ENCODE measurements at regions not wholly inside any gene's neighbourhood (a gene's known extent, or its start where the extent isn't known, plus 50 kb on each side); places are given as distances from the start of the nearest gene placed in this dataset.

DNA sequence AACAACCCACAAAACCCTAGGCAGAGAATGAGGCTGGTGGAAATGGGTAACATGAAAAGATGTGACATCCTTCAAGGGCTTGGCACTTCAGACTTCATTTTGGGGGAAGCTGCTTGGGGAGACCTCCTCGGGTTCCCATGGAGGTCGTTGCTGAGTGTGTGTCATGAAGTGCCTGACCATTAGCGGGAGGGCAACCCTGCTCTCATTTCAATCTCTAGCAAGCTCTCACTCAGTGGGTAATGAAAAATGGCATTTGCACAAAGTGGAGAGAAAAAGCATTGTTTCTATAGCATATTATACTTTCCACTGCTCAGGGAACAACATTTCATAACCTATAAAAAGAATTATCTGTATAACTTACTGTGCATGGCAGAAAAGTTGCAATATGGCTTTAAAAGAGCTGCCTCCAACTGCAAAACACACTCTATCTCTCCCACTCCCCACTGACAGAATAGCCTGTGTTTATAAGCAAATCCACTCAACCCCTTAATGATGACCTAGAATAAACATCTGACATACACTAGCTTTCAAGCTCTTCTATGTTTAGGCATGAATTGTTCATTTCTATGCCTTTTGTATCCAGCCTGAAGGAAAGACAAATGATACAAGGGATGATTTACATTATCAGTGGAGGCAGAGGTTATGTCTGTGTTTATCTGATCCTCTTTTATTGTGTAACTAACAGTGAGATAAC, 357.2 kb downstream of the ZSWIM6 start:
- CTCF ChIA-PET, result no interaction called here
- intact Hi-C loops (cut with micrococcal nuclease), result no loop called here

More for the DNA sequence above, 357.2 kb downstream of the ZSWIM6 start:
- dilution Hi-C loops (cut with MboI; ENCODE audit: extremely low pct_ligation_motif_present, low sequenced_read_pairs), result no loop called here
- Histone ChIP-seq H3K4me3 (replicated peaks in 1 of 3; ENCODE audit: insufficient read depth in 1 of 3, low read depth in 1 of 3, low read length in 3 of 3) (no peak overlapping the region), H3K27ac (ENCODE audit: insufficient read depth, low read depth, low read length) (no peak overlapping the region), H3K9me1 (replicated peaks; ENCODE audit: control insufficient read depth, extremely low read depth, insufficient read depth, low read length) (no peaks in the 10 kb centered on the region), H3K79me2 (ENCODE audit: control insufficient read depth, insufficient read depth, low read length) (no peaks in the 10 kb centered on the region), H4K20me1 (replicated peaks; ENCODE audit: control insufficient read depth, extremely low read depth, insufficient read depth, low read length) (no peaks in the 10 kb centered on the region), H3K9ac (replicated peaks; ENCODE audit: extremely low read depth, insufficient read depth, low read length) (no peak overlapping the region), H3K9me3 (replicated peaks; ENCODE audit: control insufficient read depth, insufficient read depth, low read length) (no peaks in the 10 kb centered on the region), H2AFZ (ENCODE audit: low read depth, low read length) (no peak overlapping the region), H3K27me3 (ENCODE audit: control insufficient read depth in 2 of 2, insufficient read depth in 2 of 2, low read length in 2 of 2) (peaks cover 13 to 19% of the 10 kb centered on the region in 2 experiments), H3K4me1 (ENCODE audit: control insufficient read depth, extremely low read depth, insufficient read depth, low read length) (no peaks in the 10 kb centered on the region), H3K36me3 (ENCODE audit: control insufficient read depth in 2 of 2, extremely low read depth in 1 of 2, insufficient read depth in 2 of 2, low read length in 2 of 2) (no peaks in the 10 kb centered on the region), H3K4me2 (ENCODE audit: insufficient read depth, low read length) (no peak overlapping the region)
- TF ChIP-seq FOS (IDR thresholded peaks at IDR 0.05; ENCODE audit: borderline replicate concordance, insufficient read depth, low read length), result no peak
- TF ChIP-seq, protein P1, sequence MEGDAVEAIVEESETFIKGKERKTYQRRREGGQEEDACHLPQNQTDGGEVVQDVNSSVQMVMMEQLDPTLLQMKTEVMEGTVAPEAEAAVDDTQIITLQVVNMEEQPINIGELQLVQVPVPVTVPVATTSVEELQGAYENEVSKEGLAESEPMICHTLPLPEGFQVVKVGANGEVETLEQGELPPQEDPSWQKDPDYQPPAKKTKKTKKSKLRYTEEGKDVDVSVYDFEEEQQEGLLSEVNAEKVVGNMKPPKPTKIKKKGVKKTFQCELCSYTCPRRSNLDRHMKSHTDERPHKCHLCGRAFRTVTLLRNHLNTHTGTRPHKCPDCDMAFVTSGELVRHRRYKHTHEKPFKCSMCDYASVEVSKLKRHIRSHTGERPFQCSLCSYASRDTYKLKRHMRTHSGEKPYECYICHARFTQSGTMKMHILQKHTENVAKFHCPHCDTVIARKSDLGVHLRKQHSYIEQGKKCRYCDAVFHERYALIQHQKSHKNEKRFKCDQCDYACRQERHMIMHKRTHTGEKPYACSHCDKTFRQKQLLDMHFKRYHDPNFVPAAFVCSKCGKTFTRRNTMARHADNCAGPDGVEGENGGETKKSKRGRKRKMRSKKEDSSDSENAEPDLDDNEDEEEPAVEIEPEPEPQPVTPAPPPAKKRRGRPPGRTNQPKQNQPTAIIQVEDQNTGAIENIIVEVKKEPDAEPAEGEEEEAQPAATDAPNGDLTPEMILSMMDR (IDR thresholded peaks at IDR 0.05; ENCODE audit: extremely low read depth in 1 of 2, insufficient read depth in 1 of 2, low read depth in 1 of 2, low read length in 2 of 2), result no peak
- TF ChIP-seq EZH2 (IDR thresholded peaks at IDR 0.05; ENCODE audit: borderline replicate concordance, low read depth, low read length, severe bottlenecking), result no peak
- no peak for TF ChIP-seq JUN (IDR thresholded peaks at IDR 0.05; ENCODE audit: borderline replicate concordance, insufficient read depth, insufficient read length, low read depth)
- TF ChIP-seq MYC (IDR thresholded peaks at IDR 0.05; ENCODE audit: low read depth, low read length), result no peak
- no peak for TF ChIP-seq POLR2A (IDR thresholded peaks at IDR 0.05; ENCODE audit: low read depth, low read length)
- no TSS peak for BruUV-seq (replicated peaks)
- FAIRE-seq (no peak), DNase-seq (ENCODE audit: low read depth, low spot score) (no peak)
- POLR2A ChIA-PET, result no interaction called here
